ENCODE measurements at regions not wholly inside any gene's neighbourhood (a gene's known extent, or its start where the extent isn't known, plus 50 kb on each side); places are given as distances from the start of the nearest gene placed in this dataset.

GRCh38 chr12:89177802-89178395 is 174.4 kb downstream of the DUSP6 start:
- H4K20me1 ChIP-seq (ENCODE audit: insufficient read depth) = no peaks in the 10 kb centered on the region
- H3K36me3 ChIP-seq (ENCODE audit: insufficient read depth, low read length) = no peaks in the 10 kb centered on the region
- no peaks in the 10 kb centered on the region for H3K9me2 ChIP-seq (ENCODE audit: insufficient read depth, low read length)
- H3K4me2 ChIP-seq (ENCODE audit: low read length) = no peak overlapping the region
- no peak overlapping the region for H3K4me3 ChIP-seq (ENCODE audit: low read length)
- H3K9me3 ChIP-seq (ENCODE audit: low read length) = no peaks in the 10 kb centered on the region
- H3K9ac ChIP-seq (ENCODE audit: low read length) = no peak overlapping the region
- H3K27me3 ChIP-seq (ENCODE audit: insufficient read depth, low read depth, low read length) = no peaks in the 10 kb centered on the region
- H3K79me2 ChIP-seq (replicated peaks; ENCODE audit: insufficient read depth, low read length) = no peaks in the 10 kb centered on the region
- no peak overlapping the region for H3K27ac ChIP-seq (ENCODE audit: low read length)
- TF ChIP-seq EP300 (conservative IDR thresholded peaks at IDR 0.05; ENCODE audit: poor library complexity, severe bottlenecking) (no peak), POLR2AphosphoS5 (IDR thresholded peaks at IDR 0.05) (no peak), EZH2 (IDR thresholded peaks at IDR 0.05; ENCODE audit: borderline replicate concordance, insufficient read depth, low read length, poor library complexity, severe bottlenecking) (no peak), MXI1 (conservative IDR thresholded peaks at IDR 0.05; ENCODE audit: poor library complexity, severe bottlenecking) (no peak), SMC3 (conservative IDR thresholded peaks at IDR 0.05; ENCODE audit: poor library complexity) (no peak), RAD21 (conservative IDR thresholded peaks at IDR 0.05) (no peak), TAF1 (IDR thresholded peaks at IDR 0.05; ENCODE audit: low read depth) (no peak)
- H3F3A ChIP-seq (ENCODE audit: insufficient read depth, low read length, poor library complexity, severe bottlenecking) = no peaks in the 10 kb centered on the region
- no peak overlapping the region for H2AFZ ChIP-seq (ENCODE audit: low read depth, low read length)

DNA sequence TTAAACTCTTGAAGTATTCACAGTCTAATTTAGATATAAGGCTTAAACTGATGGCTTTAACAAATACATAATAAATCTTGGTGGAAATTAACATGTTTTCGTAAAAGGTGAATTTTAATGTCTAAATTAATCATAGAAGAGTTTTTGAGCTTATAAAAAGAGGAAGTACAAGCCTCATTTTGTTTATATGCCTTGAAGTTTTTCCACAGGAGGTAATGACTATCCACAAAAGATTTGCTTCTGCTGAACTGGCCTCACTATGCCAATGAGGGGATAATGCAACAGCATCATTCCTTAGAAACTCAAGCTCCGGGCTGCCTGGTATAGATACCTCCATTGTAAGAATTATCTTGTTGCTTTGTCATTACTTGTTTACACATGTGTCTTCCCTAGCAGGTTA is 175.6 kb downstream of the DUSP6 start:
- H3F3A ChIP-seq (ENCODE audit: insufficient read depth, low read length, poor library complexity, severe bottlenecking) = no peaks in the 10 kb centered on the region
- H3K4me2 ChIP-seq (ENCODE audit: low read length) = no peak overlapping the region
- H3K9ac ChIP-seq (ENCODE audit: low read length) = no peak overlapping the region
- H3K79me2 ChIP-seq (replicated peaks; ENCODE audit: insufficient read depth, low read length) = no peaks in the 10 kb centered on the region
- no peak overlapping the region for H2AFZ ChIP-seq (ENCODE audit: low read depth, low read length)
- H3K4me3 ChIP-seq (ENCODE audit: low read length) = no peak overlapping the region
- TF ChIP-seq, protein P1, sequence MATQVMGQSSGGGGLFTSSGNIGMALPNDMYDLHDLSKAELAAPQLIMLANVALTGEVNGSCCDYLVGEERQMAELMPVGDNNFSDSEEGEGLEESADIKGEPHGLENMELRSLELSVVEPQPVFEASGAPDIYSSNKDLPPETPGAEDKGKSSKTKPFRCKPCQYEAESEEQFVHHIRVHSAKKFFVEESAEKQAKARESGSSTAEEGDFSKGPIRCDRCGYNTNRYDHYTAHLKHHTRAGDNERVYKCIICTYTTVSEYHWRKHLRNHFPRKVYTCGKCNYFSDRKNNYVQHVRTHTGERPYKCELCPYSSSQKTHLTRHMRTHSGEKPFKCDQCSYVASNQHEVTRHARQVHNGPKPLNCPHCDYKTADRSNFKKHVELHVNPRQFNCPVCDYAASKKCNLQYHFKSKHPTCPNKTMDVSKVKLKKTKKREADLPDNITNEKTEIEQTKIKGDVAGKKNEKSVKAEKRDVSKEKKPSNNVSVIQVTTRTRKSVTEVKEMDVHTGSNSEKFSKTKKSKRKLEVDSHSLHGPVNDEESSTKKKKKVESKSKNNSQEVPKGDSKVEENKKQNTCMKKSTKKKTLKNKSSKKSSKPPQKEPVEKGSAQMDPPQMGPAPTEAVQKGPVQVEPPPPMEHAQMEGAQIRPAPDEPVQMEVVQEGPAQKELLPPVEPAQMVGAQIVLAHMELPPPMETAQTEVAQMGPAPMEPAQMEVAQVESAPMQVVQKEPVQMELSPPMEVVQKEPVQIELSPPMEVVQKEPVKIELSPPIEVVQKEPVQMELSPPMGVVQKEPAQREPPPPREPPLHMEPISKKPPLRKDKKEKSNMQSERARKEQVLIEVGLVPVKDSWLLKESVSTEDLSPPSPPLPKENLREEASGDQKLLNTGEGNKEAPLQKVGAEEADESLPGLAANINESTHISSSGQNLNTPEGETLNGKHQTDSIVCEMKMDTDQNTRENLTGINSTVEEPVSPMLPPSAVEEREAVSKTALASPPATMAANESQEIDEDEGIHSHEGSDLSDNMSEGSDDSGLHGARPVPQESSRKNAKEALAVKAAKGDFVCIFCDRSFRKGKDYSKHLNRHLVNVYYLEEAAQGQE (IDR thresholded peaks at IDR 0.05; ENCODE audit: borderline replicate concordance) = no peak
- TF ChIP-seq EZH2 (IDR thresholded peaks at IDR 0.05; ENCODE audit: borderline replicate concordance, insufficient read depth, low read length, poor library complexity, severe bottlenecking) (no peak), CTCF (IDR thresholded peaks at IDR 0.05; ENCODE audit: poor library complexity, severe bottlenecking) (no peak), TAF1 (IDR thresholded peaks at IDR 0.05; ENCODE audit: low read depth) (no peak), SMC3 (conservative IDR thresholded peaks at IDR 0.05; ENCODE audit: poor library complexity) (no peak), MXI1 (conservative IDR thresholded peaks at IDR 0.05; ENCODE audit: poor library complexity, severe bottlenecking) (no peak), EP300 (conservative IDR thresholded peaks at IDR 0.05; ENCODE audit: poor library complexity, severe bottlenecking) (no peak), POLR2AphosphoS5 (IDR thresholded peaks at IDR 0.05) (no peak), RAD21 (conservative IDR thresholded peaks at IDR 0.05) (no peak)
- no peaks in the 10 kb centered on the region for H3K9me2 ChIP-seq (ENCODE audit: insufficient read depth, low read length)
- no peaks in the 10 kb centered on the region for H3K9me3 ChIP-seq (ENCODE audit: low read length)
- no peak overlapping the region for H3K27ac ChIP-seq (ENCODE audit: low read length)
- no peaks in the 10 kb centered on the region for H3K36me3 ChIP-seq (ENCODE audit: insufficient read depth, low read length)
- H3K27me3 ChIP-seq (ENCODE audit: insufficient read depth, low read depth, low read length) = no peaks in the 10 kb centered on the region
- H4K20me1 ChIP-seq (ENCODE audit: insufficient read depth) = no peaks in the 10 kb centered on the region
